Activated CD4-positive, CD25-positive, alpha-beta regulatory T cell treated with anti-CD3 and anti-CD28 coated beads, Interleukin-2, amount 50 U/mL, for 72 hours (primary cell): ENCODE measurements at regions not wholly inside any gene's neighbourhood (a gene's known extent, or its start where the extent isn't known, plus 50 kb on each side); places are given as distances from the start of the nearest gene placed in this dataset.

ENCODE experiments used
- DNase-seq: peaks from one replicate; pipeline ENCODE4 v3.0.0; 2021

GRCh38 chr20:20933142-20933958, 172.8 kb downstream of the LINC00237 start:
- no peak for DNase-seq

- no peak for DNase-seq
Measured at GRCh38 chr20:20932156-20932555, 174.0 kb downstream of the LINC00237 start.

- no peak for DNase-seq
Measured at GRCh38 chr20:20931632-20932031, 174.5 kb downstream of the LINC00237 start.

GRCh38 chr20:20931024-20931423, 175.1 kb downstream of the LINC00237 start:
- DNase-seq = no peak

- no peak for DNase-seq
Measured at GRCh38 chr20:20930500-20930899, 175.7 kb downstream of the LINC00237 start.

GRCh38 chr20:20929341-20929740, 176.8 kb downstream of the LINC00237 start:
- DNase-seq = no peak

GRCh38 chr20:20926222-20926905, 179.8 kb downstream of the LINC00237 start:
- no peak for DNase-seq

GRCh38 chr20:20920433-20920832, 185.7 kb downstream of the LINC00237 start:
- no peak for DNase-seq

- no peak for DNase-seq
Measured at GRCh38 chr20:20915844-20916243, 190.3 kb downstream of the LINC00237 start.

- no peak for DNase-seq
Measured at GRCh38 chr20:20904501-20904831, 192.0 kb upstream of the RALGAPA2 start.

GRCh38 chr20:20903773-20904500, 191.5 kb upstream of the RALGAPA2 start:
- no peak for DNase-seq

GRCh38 chr20:20897922-20898321, 185.5 kb upstream of the RALGAPA2 start:
- DNase-seq = no peak

GRCh38 chr20:20897145-20897544, 184.7 kb upstream of the RALGAPA2 start:
- DNase-seq = no peak

GRCh38 chr20:20896606-20897005, 184.2 kb upstream of the RALGAPA2 start:
- DNase-seq = no peak

- DNase-seq = no peak
Measured at GRCh38 chr20:20895537-20895936, 183.1 kb upstream of the RALGAPA2 start.

- no peak for DNase-seq
Measured at GRCh38 chr20:20894753-20895152, 182.3 kb upstream of the RALGAPA2 start.

- DNase-seq = no peak
Measured at GRCh38 chr20:20894280-20894679, 181.8 kb upstream of the RALGAPA2 start.

- DNase-seq = no peak
Measured at GRCh38 chr20:20892328-20892727, 179.9 kb upstream of the RALGAPA2 start.

- no peak for DNase-seq
Measured at GRCh38 chr20:20890751-20891150, 178.3 kb upstream of the RALGAPA2 start.

- no peak for DNase-seq
Measured at GRCh38 chr20:20888936-20889335, 176.5 kb upstream of the RALGAPA2 start.

GRCh38 chr20:20888266-20888656, 175.8 kb upstream of the RALGAPA2 start:
- DNase-seq = no peak

- DNase-seq = no peak
Measured at GRCh38 chr20:20887593-20888265, 175.3 kb upstream of the RALGAPA2 start.

- DNase-seq = no peak
Measured at GRCh38 chr20:20881808-20882207, 169.4 kb upstream of the RALGAPA2 start.
